AML-193 (cell line): ENCODE measurements at regions not wholly inside any gene's neighbourhood (a gene's known extent, or its start where the extent isn't known, plus 50 kb on each side); places are given as distances from the start of the nearest gene placed in this dataset.

ENCODE experiments used
- DNase-seq, 2 experiments: peaks; one replicate each; lab custom pipeline; 2025; lab: John Stamatoyannopoulos, UW

DNA sequence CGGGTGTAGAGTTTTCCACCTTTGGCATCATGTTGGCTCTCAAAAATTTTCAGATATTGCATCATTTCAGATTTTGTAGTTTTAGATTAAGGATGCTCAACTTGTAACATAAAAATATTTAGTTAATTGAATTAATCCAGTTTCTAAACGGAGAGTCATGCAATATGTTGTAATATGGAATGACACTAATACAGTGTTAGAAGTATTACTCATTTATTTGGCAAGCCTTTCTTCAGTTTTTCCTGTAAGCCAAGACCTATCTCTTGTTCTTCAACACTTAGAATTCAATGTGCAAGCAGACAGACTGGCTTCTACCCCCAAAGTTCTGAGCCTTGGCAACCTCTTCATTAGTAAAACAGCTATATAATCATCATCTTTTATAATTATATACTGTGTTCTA is 985.0 kb upstream of the GOT2 start:
- no peak for DNase-seq

DNA sequence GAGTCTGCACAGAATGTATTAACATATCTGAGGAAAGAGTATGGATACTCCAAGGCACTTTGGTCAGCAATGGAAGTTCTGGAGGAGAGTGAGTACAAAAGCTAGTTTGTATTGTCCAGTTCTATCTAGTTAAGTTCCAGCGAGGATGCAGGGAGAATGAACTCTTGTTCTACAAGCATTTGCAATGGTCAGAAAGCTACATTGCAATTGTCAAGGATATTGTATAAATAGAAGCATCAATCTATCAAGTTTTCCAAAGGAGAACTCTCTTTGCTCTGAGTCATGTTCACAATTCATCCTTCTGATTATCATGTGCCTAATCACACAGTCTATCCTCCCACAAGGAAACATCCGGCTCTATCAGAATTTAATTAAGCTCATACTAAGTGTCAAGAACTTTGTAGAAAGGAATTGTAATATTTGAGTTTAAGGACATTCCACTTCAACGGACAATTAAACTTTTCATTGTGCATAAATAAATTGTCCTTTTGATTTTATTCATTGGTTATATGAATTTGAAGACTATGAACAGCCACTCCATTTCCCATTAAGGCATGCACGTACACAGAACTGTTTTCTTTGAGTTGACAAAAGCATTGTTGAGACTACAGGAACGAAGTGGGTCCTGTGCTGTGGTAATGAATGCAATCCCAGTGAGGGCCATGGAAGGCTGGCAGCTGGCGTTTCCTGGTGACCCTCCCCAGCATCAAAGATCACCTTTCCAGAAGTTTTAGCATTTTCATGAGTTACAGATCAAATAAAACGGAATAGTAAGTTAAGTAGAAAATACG is 973.5 kb upstream of the GOT2 start:
- no peak for DNase-seq

DNA sequence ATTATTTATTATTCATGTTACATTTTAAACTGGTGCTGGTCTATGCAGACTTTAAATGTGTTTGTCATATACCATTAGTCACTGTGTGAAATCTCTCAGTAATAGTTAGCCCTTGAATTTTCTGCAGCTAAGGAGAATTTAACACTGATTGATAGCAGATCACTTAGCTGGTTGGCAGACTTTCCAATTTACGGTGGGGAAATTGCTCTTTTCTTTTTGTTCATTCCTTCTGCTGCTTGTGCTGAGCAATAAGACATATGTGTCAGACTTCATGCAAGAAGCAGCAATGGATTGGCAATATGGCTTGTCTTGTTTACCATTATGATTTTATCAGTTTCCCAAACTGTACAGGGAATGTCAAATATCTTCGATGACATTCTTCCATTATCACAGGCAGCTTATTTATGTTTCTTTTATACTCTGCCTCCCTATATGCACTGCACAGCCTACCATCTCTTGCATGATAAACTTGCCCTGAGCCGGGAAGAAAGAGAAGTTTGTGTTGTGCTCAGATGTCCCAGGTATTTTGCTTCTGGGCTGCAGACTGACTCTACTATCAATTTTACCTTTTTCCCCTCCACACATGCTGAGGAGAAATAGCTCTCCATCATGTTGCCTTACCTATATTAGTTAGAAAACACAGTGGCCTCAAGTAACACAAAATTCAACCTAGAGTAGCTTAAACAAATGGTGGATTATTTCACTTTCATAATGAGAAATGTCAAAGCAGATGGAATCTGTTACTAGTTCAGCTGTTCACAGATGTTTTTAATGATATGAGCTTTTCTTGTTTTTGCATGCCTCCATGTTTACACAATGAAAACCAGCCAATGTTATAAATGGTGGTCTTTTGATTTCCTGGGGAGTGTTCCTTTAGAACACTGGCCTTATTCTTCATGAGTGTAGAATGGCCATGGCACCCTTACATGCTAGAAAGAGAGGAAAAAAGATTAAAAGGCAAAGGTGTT is 968.1 kb upstream of the GOT2 start:
- DNase-seq = no peak

DNA sequence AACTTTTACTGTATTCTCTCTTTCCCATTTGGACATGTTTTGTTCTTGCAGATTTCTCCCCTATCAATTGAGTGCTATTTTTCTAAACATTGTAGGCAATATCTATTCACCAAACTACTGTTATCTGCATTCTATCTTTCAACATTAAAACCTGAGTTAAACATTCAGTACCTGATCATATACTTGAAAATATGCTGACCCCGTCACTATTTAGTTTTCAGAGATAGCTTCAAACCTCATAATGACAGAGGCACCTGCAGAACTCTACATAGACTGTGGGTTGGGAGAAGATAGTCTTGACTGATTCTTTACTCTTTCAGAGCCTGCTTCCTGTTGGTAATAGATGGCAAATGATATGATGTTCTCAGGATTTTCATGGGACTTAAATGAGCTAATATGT is 965.7 kb upstream of the GOT2 start:
- no peak for DNase-seq

DNA sequence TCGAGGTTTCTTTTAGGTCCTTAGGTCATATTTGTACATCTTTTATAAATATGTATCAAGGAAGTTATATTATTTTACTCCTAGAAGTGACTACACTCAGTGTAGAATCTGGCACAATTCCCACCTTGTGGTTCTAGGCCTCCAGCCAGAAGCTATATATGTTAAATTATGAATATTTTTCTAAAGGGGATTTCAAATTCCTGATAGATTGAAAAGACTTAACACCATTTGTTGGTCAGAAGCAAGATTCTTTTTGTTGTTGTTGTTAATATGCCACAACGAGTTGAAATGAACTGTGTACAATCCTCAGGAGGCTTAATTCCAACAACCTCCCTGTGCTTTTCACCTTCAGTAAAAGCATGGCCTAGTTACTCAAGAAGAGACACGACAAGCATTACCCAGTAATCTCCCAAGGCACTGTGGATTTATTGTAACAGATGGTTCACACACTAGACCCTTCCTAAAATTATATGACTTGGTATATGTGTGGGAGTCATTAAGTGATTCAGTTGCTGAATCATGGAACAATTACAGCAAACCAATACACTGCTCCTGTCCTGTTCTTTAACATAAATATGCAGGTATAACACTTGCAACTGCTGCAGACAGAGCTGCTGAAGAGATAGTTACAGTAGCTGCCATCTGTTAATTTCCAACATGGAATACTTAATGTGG is 964.4 kb upstream of the GOT2 start:
- no peak for DNase-seq

DNA sequence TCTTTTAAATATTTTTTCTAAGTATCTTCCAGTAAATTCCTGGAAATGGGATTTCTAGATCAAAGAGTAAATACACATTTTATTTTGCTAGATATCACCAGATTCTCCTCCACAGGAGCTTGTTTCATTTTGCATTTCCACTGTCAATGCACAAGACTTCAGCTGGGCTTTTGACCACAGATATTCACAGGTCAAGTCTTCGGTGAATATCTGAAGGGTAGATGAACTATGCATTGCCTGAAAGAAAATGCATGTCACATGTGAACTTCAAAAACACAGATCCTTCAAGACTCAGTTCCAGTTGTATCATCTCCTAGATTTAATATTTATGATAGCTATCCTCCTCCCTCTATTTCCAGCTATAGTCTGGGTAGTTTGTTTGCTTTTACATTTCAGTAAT is 963.6 kb upstream of the GOT2 start:
- DNase-seq = no peak

DNA sequence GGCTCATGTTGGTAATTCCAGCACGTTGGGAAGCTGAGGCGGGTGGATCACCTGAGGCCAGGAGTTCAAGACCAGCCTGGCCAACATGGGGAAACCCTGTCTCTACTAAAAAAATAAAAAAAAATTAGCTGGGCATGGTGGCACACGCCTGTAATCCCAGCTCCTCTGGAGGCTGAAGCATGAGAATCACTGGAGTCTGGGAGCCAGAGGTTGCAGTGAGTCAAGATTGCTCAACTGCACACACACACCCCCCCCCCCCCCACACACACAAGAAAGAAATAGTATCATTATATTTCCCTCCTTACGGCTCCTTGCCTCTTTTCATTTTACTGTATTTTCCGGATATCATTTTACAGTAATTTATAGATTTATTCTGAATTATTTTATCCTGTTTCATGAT is 963.1 kb upstream of the GOT2 start:
- no peak for DNase-seq

DNA sequence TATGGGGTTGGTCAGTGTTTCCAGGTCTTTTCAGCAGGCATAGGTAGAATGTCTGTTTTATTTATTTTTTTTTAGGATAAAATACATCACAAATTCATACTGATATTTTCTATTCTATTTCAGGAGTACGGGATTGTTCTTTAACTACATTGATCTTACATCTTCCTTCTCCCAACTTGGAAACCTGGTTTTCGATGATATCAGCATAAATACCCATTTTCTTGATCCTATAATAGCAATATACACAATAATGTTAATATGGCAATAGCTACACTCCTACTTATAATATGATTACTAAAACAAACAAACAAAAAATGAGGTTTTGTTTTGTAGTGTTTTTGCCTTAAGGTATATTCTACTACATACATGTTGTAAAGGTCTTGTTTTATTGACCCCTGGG is 962.4 kb upstream of the GOT2 start:
- DNase-seq = no peak

DNA sequence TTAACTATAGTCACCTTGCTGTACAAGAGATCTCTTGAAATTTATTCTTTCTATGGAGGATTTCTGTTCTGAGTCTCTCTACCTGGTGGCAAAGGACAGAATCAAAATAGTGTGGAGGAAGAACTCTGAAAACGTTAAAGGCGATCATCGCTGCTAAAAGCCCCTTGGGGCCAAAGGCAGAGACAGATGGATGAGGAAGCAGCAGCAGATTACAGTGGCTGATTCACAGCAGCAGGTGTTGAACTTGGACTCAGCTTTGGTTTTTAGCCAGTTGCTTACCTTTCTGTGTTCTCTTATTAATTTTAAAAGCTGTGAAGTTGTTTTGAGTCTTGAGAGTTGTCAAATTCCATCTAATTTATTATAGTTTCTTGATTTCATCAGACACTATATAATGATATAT is 956.1 kb upstream of the GOT2 start:
- no peak for DNase-seq

DNA sequence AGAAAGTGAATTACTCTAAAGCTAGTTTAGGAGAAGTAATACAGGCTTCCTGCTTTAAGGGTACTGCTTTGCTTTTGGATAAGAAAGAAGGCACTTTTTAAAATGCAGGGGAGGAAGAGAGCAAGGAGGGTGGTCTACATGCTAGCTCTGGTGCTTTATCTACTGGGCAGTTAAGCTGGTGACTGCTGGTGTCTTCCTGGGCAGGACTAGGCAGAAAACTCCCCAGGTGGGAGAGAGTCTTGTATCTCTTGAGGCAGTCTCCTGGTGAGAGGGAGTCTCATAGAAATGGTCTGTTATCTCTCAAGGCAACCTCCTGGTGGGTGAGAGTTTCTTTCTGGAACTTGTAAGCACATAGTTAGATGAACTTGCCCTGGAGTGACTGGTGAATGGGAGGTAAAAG is 953.9 kb upstream of the GOT2 start:
- no peak for DNase-seq

DNA sequence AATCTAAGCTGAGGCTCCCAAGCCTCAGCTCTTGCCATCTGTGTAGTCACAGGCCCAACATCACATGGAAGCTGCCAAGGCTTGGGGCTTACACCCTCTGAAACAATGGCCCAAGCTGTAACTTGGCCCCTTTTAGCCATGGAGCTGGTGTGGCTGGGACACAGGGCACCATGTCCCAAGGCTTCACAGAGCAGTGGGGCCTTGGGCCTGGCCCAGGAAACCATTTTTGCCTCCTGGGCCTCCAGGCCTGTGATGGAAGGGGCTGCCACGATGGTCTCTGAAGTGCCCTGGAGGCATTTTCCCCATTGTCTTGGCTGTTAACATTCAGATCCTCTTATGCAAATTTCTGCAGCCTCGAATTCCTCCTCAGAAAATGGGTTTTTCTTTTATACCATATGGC is 952.3 kb upstream of the GOT2 start:
- DNase-seq = no peak

DNA sequence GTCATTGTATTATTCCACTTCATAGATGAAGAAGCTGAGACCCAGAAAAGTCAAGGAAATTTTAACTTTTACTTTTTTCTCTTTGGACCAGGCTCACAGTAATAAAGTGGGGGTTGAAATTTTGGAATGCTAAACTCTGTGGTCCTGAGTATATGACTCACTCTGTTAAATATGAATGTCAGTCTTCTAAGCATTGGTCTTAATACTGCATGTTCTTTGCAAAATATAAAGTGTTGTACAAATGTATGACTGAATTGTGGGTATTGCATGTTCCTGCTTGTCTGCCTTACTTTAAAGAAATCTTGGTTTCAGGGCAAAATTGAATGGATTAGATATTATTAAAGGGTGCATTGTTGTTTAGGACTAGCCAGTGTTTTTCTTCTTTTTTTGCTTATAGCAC is 950.8 kb upstream of the GOT2 start:
- no peak for DNase-seq

DNA sequence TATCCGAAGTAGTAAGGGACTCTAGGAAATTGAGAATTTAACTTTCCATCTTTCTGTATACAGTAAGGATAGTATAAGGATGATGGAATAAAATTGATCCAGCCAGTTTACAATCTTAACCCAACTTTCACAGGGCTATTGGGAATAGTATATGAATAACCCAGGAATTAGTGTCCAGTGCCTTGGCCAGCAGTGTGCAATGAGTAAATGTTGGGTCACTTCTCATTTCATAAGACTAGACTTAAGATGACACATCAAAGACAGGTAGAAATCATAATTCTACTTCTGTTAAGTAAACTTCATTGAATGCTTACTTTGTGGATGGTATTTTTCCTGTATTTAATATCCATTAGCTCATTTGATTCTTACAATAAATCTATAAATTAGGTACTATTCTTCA is 949.6 kb upstream of the GOT2 start:
- no peak for DNase-seq

DNA sequence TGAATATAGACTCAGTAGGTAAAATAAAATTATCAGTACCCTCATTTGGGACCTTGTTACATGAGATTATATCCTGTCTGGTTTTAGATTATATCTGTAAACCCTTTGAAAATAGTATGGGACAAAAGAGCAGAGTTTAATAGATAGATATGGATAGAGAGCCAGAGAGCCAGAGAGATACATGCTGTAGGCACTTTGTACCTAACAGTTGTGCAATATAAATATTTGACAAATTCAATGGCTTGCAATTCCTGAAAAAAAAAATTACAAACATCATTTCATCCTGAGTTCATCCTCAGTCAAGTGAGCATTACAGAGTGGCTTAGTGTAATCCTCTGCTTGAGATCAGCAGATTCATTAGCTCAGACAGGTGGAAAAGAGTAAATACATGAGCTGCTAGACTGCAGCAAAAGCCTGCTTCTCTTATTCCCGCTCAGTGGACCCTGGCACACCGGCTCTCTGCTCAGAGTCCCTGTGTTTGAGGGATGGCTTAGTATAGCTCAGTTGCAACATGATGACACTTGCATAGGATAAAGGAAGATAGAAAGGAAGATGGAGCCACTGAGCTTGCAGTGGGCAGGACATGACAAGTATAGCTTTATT is 931.6 kb upstream of the GOT2 start:
- DNase-seq = no peak

DNA sequence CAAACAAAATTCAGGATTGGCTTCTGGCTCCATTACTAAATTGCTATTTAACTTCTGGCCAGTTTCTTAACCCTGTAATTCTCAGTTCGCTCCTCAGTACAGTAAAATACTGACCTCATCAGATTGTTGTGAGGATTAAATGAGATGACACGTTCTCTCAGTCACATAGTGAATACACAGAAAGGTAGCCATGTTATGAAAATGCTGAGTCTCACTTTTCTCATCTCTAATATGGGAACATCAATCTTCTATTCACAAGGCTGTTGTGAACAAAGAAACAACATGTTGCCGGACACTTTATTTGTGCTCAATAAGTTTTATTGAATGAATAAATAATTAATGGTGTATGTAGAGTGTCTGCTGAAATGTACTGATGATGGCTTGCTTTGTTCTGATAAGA is 924.5 kb upstream of the GOT2 start:
- DNase-seq = no peak

DNA sequence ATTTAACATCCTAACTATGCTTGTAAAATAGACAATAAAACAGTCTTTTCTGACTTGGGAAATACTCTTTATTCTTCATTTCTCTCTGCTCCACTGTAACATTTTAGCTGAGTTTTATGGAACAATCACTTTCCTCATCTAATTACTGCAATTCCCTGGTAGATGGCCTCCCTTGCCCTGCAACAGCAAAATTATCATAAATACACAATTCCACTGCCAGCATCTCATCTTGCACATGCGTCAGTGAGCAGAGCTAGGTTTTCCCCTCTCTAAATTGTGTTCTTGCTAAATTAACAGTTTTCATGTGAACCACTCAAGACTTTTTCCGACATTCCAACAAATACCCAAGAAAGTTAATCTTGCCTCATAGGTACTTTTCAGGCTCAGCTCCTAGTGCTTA is 920.9 kb upstream of the GOT2 start:
- DNase-seq = no peak

DNA sequence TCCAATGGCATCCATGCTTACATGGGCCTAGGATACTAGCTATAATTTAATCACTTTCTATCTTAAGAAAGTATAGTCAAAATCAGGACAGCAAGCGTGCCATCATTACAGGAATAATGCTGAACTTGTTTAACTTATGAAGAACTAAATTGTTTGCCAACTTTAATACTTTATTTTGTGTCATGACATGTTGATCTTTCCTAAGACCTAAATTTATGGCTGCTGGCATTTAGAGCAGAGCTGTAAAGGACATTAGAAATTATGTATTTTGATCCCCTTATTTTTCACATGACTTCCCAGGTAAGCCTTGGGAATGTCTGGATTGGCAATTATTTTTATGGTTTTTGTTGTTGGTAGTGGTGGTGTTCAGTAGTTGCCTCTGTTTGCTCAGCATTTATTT is 920.3 kb upstream of the GOT2 start:
- DNase-seq = no peak

DNA sequence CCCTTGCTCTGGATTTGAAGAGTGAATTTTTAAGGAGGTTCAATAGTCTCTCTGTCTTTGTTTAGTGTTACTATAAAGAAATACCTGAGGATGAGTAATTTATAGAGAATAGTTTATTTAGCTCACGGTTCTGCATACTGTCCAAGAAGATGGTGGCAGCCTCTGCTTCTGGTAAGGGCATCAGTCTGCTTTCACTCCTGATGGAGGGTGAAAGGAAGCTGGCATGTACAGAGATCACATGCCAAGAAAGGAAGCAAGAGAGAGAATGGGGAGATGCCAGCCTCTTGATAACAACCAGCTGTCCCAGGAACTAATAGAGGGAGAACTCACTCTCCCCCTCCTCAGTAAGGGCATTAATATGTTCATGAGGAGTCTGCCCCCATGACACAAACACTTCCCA is 917.5 kb upstream of the GOT2 start:
- DNase-seq = no peak

DNA sequence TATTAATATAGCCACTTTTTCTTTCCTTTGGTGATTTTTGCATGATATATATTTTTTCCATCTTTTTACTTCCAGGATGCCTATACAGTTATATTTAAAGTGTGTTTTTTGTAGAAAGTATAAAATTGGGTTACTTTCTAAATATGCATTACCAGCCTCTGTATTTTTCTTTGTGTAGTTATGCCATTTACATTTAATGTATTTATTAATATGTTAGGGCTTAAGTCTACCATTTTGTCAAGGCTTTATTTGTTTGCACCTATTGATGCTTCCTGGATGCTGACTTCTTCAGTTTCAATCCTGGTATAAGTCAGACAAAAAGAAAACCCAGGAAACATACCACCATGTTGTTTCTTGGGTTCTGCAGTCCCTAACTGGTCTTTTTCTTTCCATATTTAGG is 911.1 kb upstream of the GOT2 start:
- DNase-seq = no peak

DNA sequence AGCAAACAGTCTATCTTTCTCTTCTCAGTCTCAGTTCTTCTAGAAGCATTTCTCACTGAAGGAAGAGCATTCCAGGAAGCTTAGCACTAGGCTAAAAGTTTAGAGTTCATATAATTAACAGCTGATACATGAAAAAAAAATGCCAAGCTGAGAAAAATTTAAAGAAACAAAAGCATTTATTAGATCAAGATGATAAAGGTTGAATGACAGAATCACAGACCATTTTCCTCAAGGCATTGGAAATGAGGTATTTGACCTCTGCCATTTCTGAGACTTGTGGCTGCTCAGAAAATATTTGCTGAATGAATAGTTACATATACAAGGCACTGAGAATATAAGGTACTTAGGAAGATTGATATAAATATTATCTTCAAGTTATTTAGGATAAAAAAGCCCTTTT is 901.6 kb upstream of the GOT2 start:
- no peak for DNase-seq

DNA sequence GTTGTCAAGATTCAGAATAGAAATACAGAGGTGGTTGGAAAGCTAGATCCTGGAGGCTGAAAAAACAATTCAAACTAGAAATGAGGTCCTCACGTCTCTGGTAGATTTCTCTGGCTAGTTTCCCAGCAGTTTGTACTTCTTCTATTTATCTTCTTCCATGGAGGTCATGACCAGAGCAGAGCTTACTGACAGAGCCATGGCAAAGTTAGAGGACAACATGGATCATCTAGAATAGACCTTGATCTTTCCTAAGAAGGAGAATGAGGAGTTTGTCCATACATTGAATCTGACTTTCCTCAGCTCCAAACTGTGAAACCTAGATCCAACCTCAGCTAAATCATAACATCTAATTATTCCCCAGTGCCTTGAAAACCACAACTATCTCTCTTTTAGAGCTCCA is 900.8 kb upstream of the GOT2 start:
- no peak for DNase-seq

DNA sequence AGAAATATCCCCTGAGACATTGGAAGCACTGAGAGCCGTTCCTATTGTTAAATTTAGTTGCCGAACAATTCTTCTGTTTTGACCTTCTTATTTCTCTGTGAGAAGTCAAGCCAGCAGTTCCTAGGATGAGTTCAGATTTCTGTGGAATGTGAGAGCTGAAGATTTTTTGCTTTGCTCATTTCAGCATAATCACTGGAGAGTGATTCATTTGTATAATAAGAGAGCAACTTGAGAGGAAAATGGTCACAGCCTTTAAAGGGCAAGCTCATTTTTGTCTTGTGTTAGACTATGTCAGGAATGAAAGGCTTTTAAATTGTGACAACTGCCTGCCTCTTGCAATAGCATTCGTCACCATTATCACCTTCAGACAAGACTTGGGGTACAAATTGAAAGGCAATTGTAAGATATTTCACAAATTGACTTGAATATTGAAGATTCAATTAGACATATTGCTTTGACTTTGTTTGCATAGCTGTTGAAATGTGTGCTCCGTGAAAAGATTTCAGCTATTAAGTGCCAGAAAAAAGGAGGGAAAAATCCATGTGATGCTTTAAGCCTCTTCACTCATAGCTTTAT is 900.0 kb upstream of the GOT2 start:
- no peak for DNase-seq
